CD14-positive monocyte (primary cell): ENCODE measurements at regions not wholly inside any gene's neighbourhood (a gene's known extent, or its start where the extent isn't known, plus 50 kb on each side); places are given as distances from the start of the nearest gene placed in this dataset.

Source experiments
- DNase-seq, 3 donors: peaks; one replicate each; pipeline ENCODE4 v3.0.0-alpha.2; 2011 to 2022
- H2AFZ ChIP-seq: 2 replicates; pipeline ENCODE4 v1.6.0; 2012; ENCODE audit warnings: mild to moderate bottlenecking, low read depth, low read length, inconsistent platforms; ENCODE audit not compliant: insufficient read depth, poor library complexity, severe bottlenecking
- H3K27ac ChIP-seq, 2 donors: 1 replicate in 1 of 2; 2 replicates in 1 of 2; pipeline ENCODE4 v1.5.1; 2012 to 2013; ENCODE audit warnings: low read length in 2 of 2, control low read depth in 1 of 2, inconsistent platforms in 1 of 2, low read depth in 1 of 2, mild to moderate bottlenecking in 1 of 2
- H3K27me3 ChIP-seq, 2 donors: one replicate each; pipeline versions ENCODE4 v1.6.0 to v1.6.1; 2011 to 2013; ENCODE audit warnings: low read length in 2 of 2; ENCODE audit not compliant: control insufficient read depth in 2 of 2, insufficient read depth in 2 of 2
- H3K36me3 ChIP-seq, 2 donors: replicated peaks in 1 of 2; 1 replicate in 1 of 2; 2 replicates in 1 of 2; pipeline versions ENCODE4 v1.5.1 to v1.6.1; 2012 to 2013; ENCODE audit warnings: low read length in 2 of 2, control low read depth in 1 of 2, inconsistent platforms in 1 of 2, mild to moderate bottlenecking in 1 of 2; ENCODE audit not compliant: insufficient read depth in 2 of 2, control insufficient read depth in 1 of 2
- H3K4me1 ChIP-seq, 2 donors: 1 replicate in 1 of 2; 2 replicates in 1 of 2; pipeline versions ENCODE4 v1.5.1 to v1.6.1; 2012 to 2013; ENCODE audit warnings: low read length in 2 of 2, control low read depth in 1 of 2, inconsistent platforms in 1 of 2, mild to moderate bottlenecking in 1 of 2, moderate library complexity in 1 of 2; ENCODE audit not compliant: insufficient read depth in 2 of 2, control insufficient read depth in 1 of 2
- H3K4me2 ChIP-seq: replicated peaks from 2 replicates; pipeline ENCODE3; 2012; ENCODE audit warnings: low read length, moderate library complexity, mild to moderate bottlenecking; ENCODE audit not compliant: poor library complexity, severe bottlenecking; ENCODE audit errors: extremely low read depth
- H3K4me3 ChIP-seq, 3 experiments: fragments of 200-600 bp in 1 of 3; sonication (generic) in 1 of 3; replicated peaks in 1 of 3; 1 replicate in 2 of 3; 2 replicates in 1 of 3; pipeline ENCODE4 v1.5.1; 2011 to 2013; ENCODE audit warnings: low read length in 3 of 3, mild to moderate bottlenecking in 3 of 3, control low read depth in 2 of 3, low read depth in 2 of 3, inconsistent platforms in 1 of 3, moderate library complexity in 1 of 3
- H3K79me2 ChIP-seq: 2 replicates; pipeline ENCODE4 v1.6.0; 2012; ENCODE audit warnings: mild to moderate bottlenecking, control low read depth, inconsistent platforms, low read length, moderate library complexity; ENCODE audit not compliant: insufficient read depth
- H3K9ac ChIP-seq: 2 replicates; pipeline ENCODE4 v1.6.0; 2017; ENCODE audit warnings: low read length, mild to moderate bottlenecking; ENCODE audit not compliant: insufficient read depth, poor library complexity, severe bottlenecking
- H3K9me3 ChIP-seq, 2 donors: replicated peaks in 1 of 2; 1 replicate in 1 of 2; 2 replicates in 1 of 2; pipeline versions ENCODE4 v1.5.1 to v1.6.1; 2012 to 2013; ENCODE audit warnings: low read length in 2 of 2, control low read depth in 1 of 2; ENCODE audit not compliant: control insufficient read depth in 1 of 2, insufficient read depth in 1 of 2
- H4K20me1 ChIP-seq: 2 replicates; pipeline ENCODE4 v1.6.0; 2012; ENCODE audit warnings: mild to moderate bottlenecking, low read length, control low read depth, moderate library complexity; ENCODE audit not compliant: insufficient read depth
- H3K27ac Mint-ChIP-seq, 7 donors: one replicate each; pipeline ENCODE4 v1.8.0; 2020; ENCODE audit warnings: mild to moderate bottlenecking in 7 of 7, mixed read lengths in 7 of 7, moderate library complexity in 6 of 7, inconsistent platforms in 2 of 7
- H3K27me3 Mint-ChIP-seq, 3 donors: one replicate each; pipeline ENCODE4 v1.8.0; 2021 to 2022; ENCODE audit warnings: low read depth in 3 of 3, mild to moderate bottlenecking in 3 of 3, mixed read lengths in 3 of 3, moderate library complexity in 3 of 3, inconsistent platforms in 1 of 3
- H3K36me3 Mint-ChIP-seq, 2 donors: one replicate each; pipeline ENCODE4 v1.8.0; 2020; ENCODE audit warnings: mixed read lengths in 2 of 2, inconsistent platforms in 1 of 2, mild to moderate bottlenecking in 1 of 2
- H3K4me1 Mint-ChIP-seq: one replicate; pipeline ENCODE4 v1.8.0; 2020; ENCODE audit warnings: mild to moderate bottlenecking, mixed read lengths
- H3K4me3 Mint-ChIP-seq, 2 donors: one replicate each; pipeline ENCODE4 v1.8.0; 2020; ENCODE audit warnings: mild to moderate bottlenecking in 2 of 2, mixed read lengths in 2 of 2, moderate library complexity in 1 of 2
- H3K9me3 Mint-ChIP-seq, 7 donors: one replicate each; pipeline ENCODE4 v1.8.0; 2020 to 2022; ENCODE audit warnings: mixed read lengths in 7 of 7, mild to moderate bottlenecking in 6 of 7, moderate library complexity in 6 of 7, inconsistent platforms in 2 of 7
- CTCF ChIP-seq: fragments of 200-600 bp; IDR thresholded peaks from one replicate; pipeline ENCODE4 v1.8.0; 2022; ENCODE audit warnings: antibody characterized with exemption, mild to moderate bottlenecking
- WGBS: methylation state at CpG from one replicate; pipeline ENCODE4 v1.1.5; 2013; ENCODE audit warnings: missing lambda C conversion rate; ENCODE audit not compliant: insufficient coverage; 5-methylcytosine and 5-hydroxymethylcytosine counted together
- intact Hi-C, 2 donors: fragments of 100-400 bp; cut with micrococcal nuclease; formaldehyde crosslinking; loops; one replicate each; pipeline versions ENCODE4 v1.15.0 to v1.15.1; 2023

GRCh38 chr6:139857143-139857542 is 482.7 kb upstream of the CITED2 start:
- no peak for DNase-seq
- Histone ChIP-seq H3K36me3 (no peaks in the 10 kb centered on the region), H2AFZ (no peak overlapping the region), H3K27me3 (no peaks in the 10 kb centered on the region), H3K4me2 (no peak overlapping the region), H3K9me3 (no peaks in the 10 kb centered on the region), H3K79me2 (no peaks in the 10 kb centered on the region), H3K4me3 (no peak overlapping the region), H3K9ac (no peak overlapping the region), H4K20me1 (no peaks in the 10 kb centered on the region), H3K4me1 (no peaks in the 10 kb centered on the region), H3K27ac (no peak overlapping the region)
- peaks cover 0 to 4% (median 0%) of the 10 kb centered on the region in 7 donors for H3K9me3 Mint-ChIP-seq
- no peaks in the 10 kb centered on the region for H3K36me3 Mint-ChIP-seq
- TF ChIP-seq CTCF, result no peak
- peaks cover 2% of the 10 kb centered on the region for H3K4me1 Mint-ChIP-seq
- H3K4me3 Mint-ChIP-seq, result no peak overlapping the region
- no peak overlapping the region for H3K27ac Mint-ChIP-seq
- intact Hi-C loops, result no loop called here
- WGBS, result no CpG with 5 or more reads among the region's 2 CpGs
- peaks cover 0 to 2% (median 0%) of the 10 kb centered on the region in 3 donors for H3K27me3 Mint-ChIP-seq

DNA sequence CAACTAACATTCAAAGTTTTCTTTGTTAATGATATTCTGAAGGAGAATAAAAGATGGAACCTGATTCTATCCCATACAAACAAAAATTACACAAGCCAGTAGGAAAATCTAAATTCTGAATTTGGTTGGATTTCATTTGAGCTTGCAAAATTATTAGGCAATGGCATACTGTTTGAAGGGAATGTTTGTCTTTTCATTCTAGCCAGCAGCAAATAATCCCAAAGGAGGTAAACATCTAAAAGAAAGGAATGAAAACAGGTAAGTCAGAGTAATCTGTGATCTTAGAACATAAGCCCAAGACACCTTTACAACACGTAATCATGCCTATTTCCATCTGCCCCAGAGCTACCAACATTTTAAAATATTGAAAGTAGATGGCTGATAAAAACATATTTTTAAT is 482.1 kb upstream of the CITED2 start:
- Histone ChIP-seq H3K4me3 (no peak overlapping the region), H3K9me3 (no peaks in the 10 kb centered on the region), H3K36me3 (no peaks in the 10 kb centered on the region), H2AFZ (no peak overlapping the region), H3K27me3 (no peaks in the 10 kb centered on the region), H4K20me1 (no peaks in the 10 kb centered on the region), H3K9ac (no peak overlapping the region), H3K27ac (no peak overlapping the region), H3K4me1 (no peaks in the 10 kb centered on the region), H3K4me2 (no peak overlapping the region), H3K79me2 (no peaks in the 10 kb centered on the region)
- Mint-ChIP-seq H3K9me3 (peaks cover 0 to 4% (median 0%) of the 10 kb centered on the region in 7 donors), H3K4me3 (no peak overlapping the region), H3K27me3 (peaks cover 0 to 2% (median 0%) of the 10 kb centered on the region in 3 donors), H3K27ac (no peak overlapping the region), H3K36me3 (no peaks in the 10 kb centered on the region), H3K4me1 (peaks cover 2% of the 10 kb centered on the region)
- DNase-seq, result no peak
- intact Hi-C loops, result no loop called here
- no peak for TF ChIP-seq CTCF
- WGBS, result no CpG with 5 or more reads among the region's 1 CpG
